Left kidney (tissue), 1 donor: ENCODE measurements at regions not wholly inside any gene's neighbourhood (a gene's known extent, or its start where the extent isn't known, plus 50 kb on each side); places are given as distances from the start of the nearest gene placed in this dataset.

Experiments used
- DNase-seq: peaks from one replicate; pipeline ENCODE4 v3.0.0-alpha.2; 2013

DNA sequence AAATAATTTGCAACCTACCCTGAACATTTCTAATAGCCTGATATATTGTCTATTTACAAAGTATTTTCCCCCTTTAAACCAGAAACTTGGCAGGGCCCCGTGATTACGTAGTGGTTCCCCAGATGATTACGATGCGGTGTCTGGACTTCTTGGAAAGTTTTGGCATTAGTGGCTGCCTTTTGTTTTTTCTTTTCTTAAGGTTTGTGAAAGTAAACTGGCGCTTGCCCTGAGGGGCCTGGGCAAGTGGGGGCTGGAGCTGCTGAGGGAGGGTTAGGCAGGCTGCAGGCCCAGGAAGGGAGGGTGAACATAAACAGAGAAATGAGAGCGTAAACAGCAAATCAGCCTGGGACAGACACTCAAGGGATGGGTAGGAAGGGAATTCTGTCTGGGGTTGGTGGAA is 123.6 kb upstream of the MSX1 start:
- no peak for DNase-seq

DNA sequence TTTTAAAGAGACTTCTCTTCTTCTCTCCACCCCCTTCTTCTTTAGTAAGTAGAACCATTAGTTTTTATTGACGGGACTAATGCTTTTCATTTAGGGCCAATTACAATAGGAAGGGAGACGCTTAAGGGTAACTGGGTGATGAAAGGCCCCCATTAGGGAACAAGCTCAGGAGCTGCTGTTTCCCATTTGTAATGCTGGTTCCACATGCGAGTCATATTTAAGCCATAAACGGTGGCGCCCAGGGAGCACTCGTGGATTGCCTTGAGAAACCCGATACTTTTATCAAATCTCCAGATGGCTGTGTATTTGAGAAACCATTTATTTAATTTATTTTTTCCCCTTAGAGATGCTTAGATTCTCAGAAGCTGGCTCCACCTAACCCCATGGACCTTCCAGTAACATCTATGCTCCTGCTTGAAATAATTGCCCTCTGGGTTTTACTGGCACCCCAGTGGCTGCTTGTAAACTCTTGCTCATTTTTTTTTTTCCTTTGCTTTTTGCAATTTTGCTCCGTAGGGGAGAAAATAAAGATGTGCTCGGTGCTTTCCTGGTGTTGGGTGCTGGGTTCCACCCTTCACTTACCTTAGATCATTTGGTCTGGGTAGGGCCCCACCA is 124.2 kb upstream of the MSX1 start:
- no peak for DNase-seq

DNA sequence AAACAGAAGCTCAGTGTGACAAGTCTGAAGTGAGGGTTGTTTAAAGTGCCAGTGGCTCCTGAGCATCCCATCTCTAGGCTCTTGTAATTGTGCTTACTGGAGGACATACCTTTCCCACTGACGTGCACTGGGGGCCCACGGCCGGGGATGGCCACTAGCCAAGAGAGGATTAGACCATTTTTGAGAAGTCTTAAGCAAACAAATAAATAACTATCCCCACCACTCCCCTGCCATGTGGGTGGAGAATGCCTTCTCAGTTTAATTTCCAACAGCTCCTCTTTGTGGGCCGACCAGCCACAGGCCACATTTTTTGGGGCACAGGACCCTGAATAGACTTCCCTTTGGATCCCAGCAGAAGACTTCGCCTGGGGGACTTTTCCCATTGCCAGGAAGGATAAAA is 125.0 kb upstream of the MSX1 start:
- DNase-seq, result no peak

GRCh38 chr4:4733663-4734062 is 125.8 kb upstream of the MSX1 start:
- DNase-seq, result no peak

- no peak for DNase-seq
Observed at GRCh38 chr4:4730249-4730648, 129.2 kb upstream of the MSX1 start.

GRCh38 chr4:4729206-4729605 is 130.3 kb upstream of the MSX1 start:
- DNase-seq, result no peak

DNA sequence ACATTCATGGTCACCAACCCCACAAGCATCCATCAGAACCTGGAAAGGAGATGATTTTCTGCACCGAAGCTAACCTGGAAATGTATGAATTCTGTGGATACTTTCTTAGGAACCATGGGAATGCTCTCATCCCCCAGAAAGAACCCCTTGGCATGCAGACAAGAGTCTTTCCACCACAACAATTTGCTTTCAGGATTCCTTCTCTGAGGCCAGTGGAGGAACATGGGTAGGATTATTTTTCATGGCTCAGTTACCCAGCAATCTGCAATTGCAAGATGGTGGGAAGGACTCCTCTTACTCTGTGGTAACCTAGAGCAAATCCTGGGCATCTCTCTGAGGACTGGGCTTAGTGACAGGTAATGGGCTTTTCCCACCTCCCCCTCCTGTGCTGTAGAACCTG is 131.9 kb upstream of the MSX1 start:
- no peak for DNase-seq

GRCh38 chr4:4726051-4726450 is 133.4 kb upstream of the MSX1 start:
- DNase-seq, result no peak

DNA sequence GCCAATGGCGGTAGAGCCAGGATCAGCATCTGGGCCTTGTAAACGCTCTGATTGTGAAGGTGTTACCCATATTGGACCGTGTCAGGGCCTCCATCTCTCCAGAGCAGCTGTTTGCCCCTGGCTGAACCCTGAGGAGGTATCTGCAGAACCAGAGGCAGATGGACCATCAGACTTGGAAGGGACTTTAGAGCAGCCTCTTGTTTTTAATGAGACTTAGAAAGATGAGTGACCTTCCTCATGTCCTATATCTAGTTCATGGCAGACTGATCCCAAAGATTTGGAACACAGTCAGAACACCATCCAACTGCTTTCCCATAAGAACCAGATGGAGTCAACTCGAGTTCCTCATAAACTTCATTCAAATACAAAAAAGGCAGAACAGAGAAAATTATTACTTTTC is 135.1 kb upstream of the MSX1 start:
- DNase-seq, result no peak

DNA sequence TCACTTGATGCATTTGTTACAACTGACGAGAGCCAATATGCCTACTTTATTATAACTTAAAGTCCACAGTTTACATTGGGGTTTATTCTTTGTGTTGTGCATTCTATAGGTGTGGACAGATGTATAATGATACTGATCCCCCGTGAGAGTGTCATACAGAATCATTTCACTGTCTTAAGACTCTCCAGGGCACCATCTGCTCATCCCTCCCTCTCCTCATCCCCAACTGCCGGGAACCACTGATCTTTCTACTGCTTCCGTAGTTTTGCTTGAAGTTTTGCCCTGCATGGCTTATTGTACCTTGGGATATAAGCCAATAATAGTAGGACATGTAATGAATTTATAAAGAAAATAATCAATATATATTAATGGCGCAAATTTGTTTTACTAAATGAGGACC is 137.8 kb upstream of the MSX1 start:
- no peak for DNase-seq

- DNase-seq, result no peak
Observed at GRCh38 chr4:4720646-4721045, 138.8 kb upstream of the MSX1 start.

- DNase-seq, result no peak
Observed at GRCh38 chr4:4719436-4719835, 140.0 kb upstream of the MSX1 start.

- no peak for DNase-seq
Observed at GRCh38 chr4:4717692-4718091, 141.8 kb upstream of the MSX1 start.

- no peak for DNase-seq
Observed at GRCh38 chr4:4714331-4714730, 145.1 kb upstream of the MSX1 start.

- no peak for DNase-seq
Observed at GRCh38 chr4:4712800-4713528, 146.5 kb upstream of the MSX1 start.

- no peak for DNase-seq
Observed at GRCh38 chr4:4711902-4712301, 147.6 kb upstream of the MSX1 start.

DNA sequence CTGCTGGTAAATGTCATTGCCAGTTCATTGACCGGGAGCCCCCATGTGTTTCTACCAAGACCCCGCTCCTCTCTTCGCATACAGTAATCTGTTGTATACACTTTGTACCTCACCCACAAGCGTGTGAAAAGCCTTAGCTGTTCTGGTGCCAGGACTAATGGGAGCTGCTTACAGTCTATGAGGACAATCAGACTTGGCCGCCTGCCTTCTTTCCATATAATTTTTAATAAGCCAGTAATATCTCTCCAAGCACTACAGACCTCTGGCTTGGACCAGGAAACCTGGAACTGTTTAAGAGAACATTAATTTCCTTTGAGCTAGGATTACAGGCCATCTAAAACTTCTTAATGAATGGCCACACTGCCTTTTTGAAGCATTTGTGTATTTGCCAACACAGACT is 149.7 kb upstream of the MSX1 start:
- no peak for DNase-seq

DNA sequence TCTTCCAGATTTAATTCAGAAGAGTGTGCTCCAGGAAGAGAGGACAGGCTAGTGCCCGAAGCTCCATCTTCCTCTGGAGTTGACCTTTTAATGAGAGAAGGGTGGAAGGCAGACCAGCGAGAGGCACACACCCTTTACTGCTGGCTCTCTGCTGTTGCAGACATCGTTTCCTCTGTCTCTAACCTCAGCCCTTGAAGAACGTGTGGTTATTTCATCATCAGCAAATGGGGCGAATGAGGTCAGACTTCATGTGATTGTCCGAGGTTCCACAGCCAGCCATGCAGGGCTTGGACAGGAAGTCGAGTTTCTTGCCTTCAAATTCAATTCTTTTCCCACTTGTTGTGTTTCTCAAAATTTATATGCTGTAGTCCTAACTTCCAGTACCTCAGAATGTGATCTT is 155.2 kb upstream of the MSX1 start:
- no peak for DNase-seq

GRCh38 chr4:4697584-4697983 is 155.7 kb upstream of the STX18 start:
- no peak for DNase-seq

DNA sequence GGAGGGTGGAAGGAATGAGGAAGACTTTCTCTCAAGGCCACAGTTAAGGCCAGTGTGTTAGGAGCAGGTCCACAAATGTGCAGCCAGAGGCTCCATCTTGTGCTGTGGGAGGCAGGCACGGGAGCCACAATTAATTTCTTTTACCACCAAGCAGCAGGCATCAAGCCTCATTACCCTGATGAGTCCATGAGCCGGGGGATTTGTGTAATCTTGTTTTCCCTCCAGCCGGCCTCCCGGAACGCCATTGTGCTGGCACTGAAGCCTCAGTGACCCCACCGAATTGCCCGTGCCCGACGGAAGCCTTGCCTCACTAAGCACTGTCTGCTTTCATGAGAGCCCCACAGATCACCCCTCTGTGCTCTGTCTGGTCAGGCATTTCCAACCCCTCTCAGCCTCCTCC is 154.7 kb upstream of the STX18 start:
- DNase-seq, result peak; percentile 43

DNA sequence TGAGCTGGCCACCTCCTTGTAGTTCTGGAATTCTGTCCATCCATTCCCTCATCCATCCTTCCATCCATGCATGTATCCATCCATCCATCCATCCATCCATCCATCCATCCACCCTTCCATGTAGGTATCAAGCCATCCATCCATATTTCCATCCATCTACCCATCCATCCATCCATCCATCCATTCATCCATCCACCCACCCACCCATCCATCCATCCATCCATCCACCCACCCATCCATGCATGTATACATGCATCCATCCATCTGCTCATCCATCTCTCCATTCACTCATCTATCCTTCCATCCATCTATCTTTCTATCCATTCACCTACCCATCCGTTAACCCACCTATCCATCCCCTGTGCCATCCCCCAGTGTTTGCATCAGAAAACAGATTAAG is 153.6 kb upstream of the STX18 start:
- DNase-seq, result no peak

DNA sequence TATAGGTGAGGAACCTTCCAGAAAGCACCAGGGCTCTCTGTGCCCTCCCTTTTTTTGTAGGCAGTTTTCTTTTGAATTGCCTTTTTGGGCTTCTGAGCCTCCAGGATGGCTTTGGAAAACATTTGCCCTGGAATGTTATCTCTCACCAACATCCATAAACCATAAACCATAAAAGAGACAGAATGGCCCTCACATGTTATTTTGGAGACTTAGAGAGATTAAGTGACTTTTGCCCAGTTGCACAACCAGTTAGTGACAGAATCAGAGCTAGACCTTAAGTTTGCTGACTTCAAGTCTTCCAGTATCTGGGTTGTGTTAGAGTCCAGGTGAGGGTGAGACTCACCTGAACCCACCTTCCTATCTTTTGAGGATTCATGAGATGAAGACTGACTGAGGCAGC is 153.0 kb upstream of the STX18 start:
- no peak for DNase-seq

GRCh38 chr4:4694296-4694772 is 152.5 kb upstream of the STX18 start:
- DNase-seq, result peak; percentile 45

- DNase-seq, result no peak
Observed at GRCh38 chr4:4693755-4694295, 152.0 kb upstream of the STX18 start.
